HG03571 (cell line): ENCODE measurements at regions not wholly inside any gene's neighbourhood (a gene's known extent, or its start where the extent isn't known, plus 50 kb on each side); places are given as distances from the start of the nearest gene placed in this dataset.

Source experiments
- ATAC-seq: cut with Tn5 transposase; IDR thresholded peaks from one replicate; pipeline ENCODE4 v1.9.1; 2021; ENCODE audit not compliant: unreplicated experiment

DNA sequence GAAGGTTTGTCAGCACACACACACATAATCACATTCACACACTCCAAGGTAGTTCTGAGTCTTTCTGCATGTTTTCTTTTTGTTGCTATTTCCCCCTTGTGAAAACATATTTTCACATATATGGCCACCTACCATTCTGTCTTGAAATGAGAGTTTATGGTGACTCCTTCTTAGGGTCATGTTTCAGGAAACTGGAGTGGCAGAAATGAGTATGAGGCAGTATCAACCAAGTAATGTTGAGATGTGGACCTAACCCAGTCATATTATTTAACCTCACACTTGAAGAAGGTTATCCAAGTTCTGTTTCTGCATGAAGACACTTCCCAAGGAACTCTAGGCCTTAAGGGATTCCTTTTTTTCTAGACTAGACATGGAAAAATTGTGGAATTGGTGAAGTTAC, 481.4 kb downstream of the ETS1 start:
- ATAC-seq = no peak

GRCh38 chr11:128105511-128105910, 481.8 kb downstream of the ETS1 start:
- ATAC-seq = no peak

DNA sequence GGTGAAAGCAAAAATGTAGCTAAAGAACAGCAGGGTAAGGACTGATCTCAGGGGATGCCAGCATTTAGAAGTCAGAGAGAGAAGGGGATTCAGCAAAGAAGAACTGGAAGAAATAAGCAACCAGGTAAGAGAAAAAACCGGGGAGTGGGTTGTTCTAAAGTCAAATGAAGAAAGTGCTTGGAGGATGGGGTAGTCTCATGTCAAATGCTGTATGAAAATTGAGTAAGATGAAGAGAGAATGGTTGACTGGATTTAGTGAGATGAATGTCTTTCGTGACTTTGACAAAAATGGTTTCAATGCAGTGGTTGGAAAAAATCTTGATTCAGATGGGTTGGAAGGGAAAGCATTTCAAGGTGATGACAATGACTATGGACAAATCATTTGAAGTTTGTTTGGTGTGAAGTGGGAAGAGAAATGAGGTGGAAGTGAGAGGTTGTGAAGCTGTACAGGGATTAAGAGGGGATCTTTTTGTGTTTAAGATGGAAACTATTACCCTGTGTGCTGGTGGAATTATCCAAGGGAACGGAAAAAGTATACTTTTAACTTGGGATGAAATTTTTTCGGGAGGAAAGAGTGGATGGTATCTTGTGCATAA, 484.0 kb downstream of the ETS1 start:
- no peak for ATAC-seq

DNA sequence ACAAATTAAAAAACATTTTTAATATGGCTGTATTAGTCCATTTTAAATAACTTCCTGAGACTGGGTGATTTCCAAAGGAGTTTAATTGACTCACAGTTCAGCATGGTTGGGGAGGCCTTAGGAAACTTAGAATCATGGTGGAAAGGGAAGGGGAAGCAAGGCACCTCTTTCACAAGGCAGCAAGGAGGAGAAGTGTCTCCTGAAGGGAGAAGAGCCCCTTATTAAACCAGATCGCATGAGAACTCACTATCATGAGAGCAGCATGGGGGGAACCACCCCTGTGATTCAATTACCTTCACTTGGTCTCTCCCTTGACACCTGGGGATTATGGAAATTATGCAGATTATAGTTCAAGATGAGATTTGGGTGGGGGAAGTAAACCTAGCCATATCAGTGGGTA, 488.6 kb downstream of the ETS1 start:
- no peak for ATAC-seq

DNA sequence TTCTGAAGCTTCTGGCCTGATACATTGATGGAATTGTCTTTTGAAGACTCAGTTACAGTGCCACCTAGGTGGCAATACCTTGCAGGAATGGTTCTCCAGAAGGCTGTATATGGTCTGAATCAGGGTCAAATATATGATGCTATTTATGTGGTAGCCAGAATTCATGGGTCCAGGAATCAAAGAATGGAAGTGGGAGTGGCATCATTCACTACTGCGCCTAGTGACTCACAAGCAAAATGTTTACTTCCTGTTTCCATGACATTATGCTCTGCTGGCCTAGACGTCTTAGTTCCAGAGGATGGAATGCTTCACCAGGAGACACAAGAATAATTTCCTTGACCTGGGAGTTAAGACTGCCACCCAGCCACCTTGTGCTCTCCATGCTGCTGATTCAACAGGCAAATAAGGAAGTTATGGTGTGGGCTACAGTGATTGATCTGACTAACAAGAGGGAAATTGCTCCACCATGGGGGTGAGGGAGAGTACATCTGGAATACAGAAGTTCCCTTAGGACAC, 491.8 kb downstream of the ETS1 start:
- no peak for ATAC-seq

GRCh38 chr11:128093689-128094088, 493.7 kb downstream of the ETS1 start:
- no peak for ATAC-seq

DNA sequence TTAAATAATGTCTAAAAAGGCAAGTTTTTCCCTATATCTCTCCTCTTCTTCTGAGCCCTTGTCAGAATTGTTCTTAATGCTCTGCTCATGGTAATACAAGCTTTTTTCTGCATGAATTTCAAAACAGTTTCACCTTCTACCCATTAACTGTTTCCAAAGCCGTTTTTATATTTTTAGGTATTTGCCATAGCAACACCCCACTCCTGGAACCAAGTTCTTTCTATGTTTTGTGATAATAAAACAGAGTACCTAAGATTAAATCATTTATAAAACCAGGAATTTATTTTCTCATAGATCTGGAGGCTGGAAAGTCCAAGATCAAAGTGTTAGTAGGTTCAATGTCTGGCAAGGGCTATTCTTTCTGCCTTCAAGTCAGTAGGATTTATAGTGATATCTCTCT, 497.4 kb downstream of the ETS1 start:
- ATAC-seq = no peak

DNA sequence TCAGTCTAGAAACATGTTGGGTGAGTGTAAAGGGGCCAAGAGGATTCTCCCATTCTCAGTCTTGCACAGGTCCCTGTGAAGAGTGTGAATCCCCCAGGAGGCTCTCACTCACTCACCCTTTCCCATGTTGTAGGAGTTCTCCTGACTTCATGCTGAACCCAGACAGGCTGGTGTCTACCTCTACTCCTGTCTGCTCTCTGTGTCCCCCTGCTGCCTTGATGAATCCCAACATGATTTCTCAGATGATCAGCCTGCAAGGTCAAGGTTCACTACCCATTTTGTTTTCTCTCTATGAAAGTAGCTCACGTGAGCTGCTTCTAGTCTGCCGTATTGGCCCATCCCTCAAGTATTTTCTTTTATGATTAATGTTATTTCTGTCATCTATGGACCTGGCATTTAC, 500.6 kb downstream of the ETS1 start:
- ATAC-seq = no peak

DNA sequence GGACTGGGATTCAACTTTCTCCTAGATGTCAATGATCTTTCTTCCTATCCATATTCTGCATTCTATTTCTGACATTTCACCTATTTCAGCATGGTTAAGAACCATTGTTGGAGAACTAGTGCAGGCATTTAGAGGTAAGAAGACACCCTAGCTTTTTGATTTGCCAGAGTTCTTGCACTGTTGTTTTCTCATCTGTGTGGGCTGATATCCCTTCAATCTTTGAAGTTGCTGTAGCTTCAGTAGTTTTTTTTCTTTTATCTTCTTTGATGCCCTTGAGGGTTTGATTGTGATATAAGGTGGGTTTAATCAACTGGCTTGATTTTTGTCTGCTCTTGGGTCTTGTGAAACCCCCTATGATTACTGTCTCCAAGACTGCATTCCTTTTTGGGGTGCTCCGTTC, 502.1 kb downstream of the ETS1 start:
- no peak for ATAC-seq

GRCh38 chr11:128082574-128082973, 504.8 kb downstream of the ETS1 start:
- ATAC-seq = no peak

DNA sequence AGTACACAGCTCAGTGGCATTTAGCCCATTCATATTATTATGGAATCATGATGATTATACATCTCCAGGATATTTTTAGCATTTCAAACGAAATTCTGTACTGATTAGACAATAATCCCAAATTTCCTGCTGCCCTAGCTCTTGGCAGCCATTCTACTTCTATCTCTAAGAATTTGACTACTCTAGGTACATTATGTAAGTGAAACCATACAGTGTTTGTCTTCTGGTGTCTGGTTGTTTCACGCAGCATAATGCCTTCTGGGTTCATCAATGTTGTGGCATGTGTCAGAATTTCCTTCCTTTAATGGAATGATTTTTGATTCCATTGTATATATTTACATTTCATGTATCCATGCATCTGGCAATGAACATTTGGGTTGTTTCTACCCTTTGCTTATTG, 517.7 kb downstream of the ETS1 start:
- no peak for ATAC-seq

DNA sequence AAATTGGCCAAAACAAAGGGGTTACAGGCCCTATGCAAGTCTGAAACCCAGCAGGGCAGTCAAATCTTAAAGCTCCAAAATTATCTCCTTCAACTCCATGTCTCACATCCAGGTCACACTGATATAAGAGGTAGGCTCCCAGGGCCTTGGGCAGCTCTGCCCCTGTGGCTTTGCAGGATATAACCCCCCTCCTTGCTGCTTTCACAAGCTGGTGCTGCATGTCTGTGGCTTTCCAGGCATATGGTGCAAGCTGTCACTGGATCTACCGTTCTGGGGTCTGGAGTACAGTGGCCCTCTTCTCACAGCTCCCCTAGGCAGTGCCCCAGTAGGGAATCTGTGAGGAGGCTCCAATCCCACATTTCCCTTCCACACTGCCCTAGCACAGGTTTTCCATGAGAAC, 519.6 kb downstream of the ETS1 start:
- ATAC-seq = no peak

GRCh38 chr11:128066399-128066798, 521.0 kb downstream of the ETS1 start:
- no peak for ATAC-seq

GRCh38 chr11:128061281-128061871, 526.0 kb downstream of the ETS1 start:
- no peak for ATAC-seq

GRCh38 chr11:128058580-128059208, 528.7 kb downstream of the ETS1 start:
- ATAC-seq = no peak

DNA sequence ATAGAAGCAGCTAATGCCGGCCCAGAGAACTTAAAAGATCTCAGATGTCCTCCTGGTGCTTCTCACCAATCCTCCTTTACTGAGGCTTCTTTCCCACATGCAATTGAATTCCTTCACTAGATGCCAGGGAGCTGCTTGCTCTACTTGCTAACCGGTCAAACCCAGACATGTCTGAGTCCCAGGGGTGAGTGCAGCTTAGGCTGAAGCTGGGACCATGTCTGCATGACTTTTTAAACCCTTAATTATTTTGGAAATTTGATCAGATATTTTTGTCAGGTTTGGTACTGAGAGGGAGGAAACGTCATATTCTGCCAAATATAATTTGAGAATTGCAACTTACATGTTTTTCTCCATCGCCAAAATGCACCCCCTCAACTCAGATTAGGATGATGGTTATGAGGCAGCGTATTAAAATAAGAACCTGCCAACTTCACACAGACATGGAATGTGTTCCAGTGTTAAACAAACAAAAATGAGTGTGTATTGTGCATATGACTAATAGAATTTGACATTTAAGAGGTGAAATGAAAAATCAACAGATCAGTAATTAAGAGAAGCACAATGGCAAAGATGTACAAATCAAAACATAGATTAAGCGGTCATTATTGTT, 529.5 kb downstream of the ETS1 start:
- no peak for ATAC-seq

DNA sequence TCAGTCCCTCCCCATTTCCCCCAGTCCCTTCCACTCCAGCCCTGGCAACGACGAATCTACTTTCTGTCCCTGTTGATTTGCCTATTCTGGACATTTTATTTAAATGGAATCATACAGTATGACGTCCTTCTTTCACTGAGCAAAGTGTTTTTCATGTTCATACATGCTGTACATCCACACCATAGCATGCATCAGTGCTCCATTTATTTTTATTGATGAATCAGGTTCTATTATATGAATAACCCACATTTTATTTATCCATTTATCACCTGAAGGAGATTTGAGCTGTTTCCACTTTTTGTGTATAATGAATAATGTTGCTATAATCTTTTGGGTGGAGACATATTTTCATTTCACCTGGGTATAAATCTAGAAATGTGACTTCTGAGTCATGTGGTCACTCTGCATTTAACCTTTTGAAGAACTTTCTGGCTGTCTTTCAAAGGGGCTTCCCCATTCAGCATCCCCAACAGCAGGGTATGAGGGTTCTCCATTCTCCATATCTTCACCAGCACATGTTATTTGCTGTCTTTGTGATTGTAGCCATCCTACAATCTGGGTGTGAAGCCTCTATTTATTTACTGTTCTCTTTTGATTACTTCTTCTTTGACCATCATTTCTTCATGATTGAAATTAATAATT, 531.7 kb downstream of the ETS1 start:
- no peak for ATAC-seq

GRCh38 chr11:128053981-128054931, 533.1 kb downstream of the ETS1 start:
- ATAC-seq = peak; percentile 67

DNA sequence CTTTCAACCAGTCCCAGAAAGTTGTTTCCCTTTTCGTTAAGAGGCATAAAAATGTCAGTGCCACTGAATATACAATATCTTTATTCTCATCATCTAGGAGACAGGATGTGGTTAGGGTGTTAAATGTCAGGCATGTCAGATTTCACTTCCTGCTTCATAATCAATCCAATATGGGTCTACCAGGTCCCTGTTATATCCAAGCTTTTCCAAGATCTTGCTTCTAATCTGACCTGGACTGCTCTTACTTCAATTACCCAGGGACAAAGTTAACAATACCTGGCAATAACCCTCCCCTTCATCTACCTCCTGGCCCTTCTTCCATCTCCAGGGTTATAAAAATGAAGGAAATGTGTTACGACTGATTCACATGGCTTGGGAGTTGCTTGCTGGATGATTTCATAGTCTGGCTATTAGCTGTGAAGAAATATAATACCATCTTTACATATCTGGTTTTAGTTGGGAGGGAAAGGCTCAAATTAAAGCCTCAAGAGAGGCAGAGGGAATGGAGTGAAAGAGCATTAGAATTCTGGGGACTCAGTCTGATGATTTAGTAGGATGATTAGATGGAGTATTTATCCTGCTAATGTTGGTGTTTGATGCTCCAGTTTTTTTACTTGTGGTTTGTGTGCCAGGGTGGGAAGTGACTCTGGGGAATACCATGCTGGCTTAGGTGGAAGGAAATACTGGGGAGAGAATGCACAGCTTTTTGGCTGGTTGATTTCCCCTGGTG, 534.3 kb downstream of the ETS1 start:
- no peak for ATAC-seq

DNA sequence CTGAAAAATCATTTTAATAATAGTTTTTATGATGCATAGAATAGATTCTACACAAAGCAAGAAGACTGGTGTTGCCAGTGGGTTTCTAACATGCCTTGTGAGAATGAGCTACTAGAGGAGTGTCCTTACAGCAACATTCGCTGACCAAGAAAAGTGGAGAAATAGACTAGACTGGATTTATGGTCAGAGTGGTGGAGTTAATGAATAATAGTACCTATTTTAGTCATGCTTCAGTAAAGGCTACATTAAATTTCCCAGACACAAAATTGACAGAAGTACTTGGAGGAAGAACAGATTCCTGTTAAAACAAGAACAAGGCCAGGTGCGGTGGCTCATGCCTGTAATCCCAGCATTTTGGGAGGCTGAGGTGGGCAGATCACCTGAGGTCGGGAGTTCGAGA, 539.2 kb downstream of the ETS1 start:
- no peak for ATAC-seq
